CD4-positive, CD25-positive, alpha-beta regulatory T cell (primary cell): ENCODE measurements at regions not wholly inside any gene's neighbourhood (a gene's known extent, or its start where the extent isn't known, plus 50 kb on each side); places are given as distances from the start of the nearest gene placed in this dataset.

Experiments
- ATAC-seq, 2 donors: fragments of 150-1000 bp; cut with Tn5 transposase; one replicate each; pipeline ENCODE4 v1.10.0; 2021; ENCODE audit warnings: low read depth in 2 of 2, moderate number of reproducible peaks in 2 of 2, moderate library complexity in 1 of 2
- DNase-seq, 3 donors: peaks; one replicate each; pipeline versions ENCODE4 v3.0.0 to v3.0.0-alpha.2; 2012 to 2022; ENCODE audit warnings: mixed read lengths in 1 of 3
- H3K27ac ChIP-seq: one replicate; pipeline ENCODE4 v1.7.0; 2013; ENCODE audit warnings: mild to moderate bottlenecking, low read length; ENCODE audit not compliant: insufficient read depth, poor library complexity, severe bottlenecking
- H3K27me3 ChIP-seq: one replicate; pipeline ENCODE4 v1.7.0; 2013; ENCODE audit warnings: low read length; ENCODE audit not compliant: control insufficient read depth, insufficient read depth
- H3K36me3 ChIP-seq: one replicate; pipeline ENCODE4 v1.7.0; 2013; ENCODE audit warnings: mild to moderate bottlenecking, low read length, moderate library complexity; ENCODE audit not compliant: control insufficient read depth, insufficient read depth
- H3K4me1 ChIP-seq: 2 replicates; pipeline ENCODE4 v1.7.0; 2013; ENCODE audit warnings: mild to moderate bottlenecking, low read length; ENCODE audit not compliant: insufficient read depth, control insufficient read depth, poor library complexity, severe bottlenecking
- H3K4me3 ChIP-seq: one replicate; pipeline ENCODE4 v1.7.0; 2013; ENCODE audit warnings: low read depth, mild to moderate bottlenecking, low read length, moderate library complexity
- H3K9me3 ChIP-seq, 2 experiments: 1 replicate in 1 of 2; 2 replicates in 1 of 2; pipeline ENCODE4 v1.7.0; 2013; ENCODE audit warnings: low read length in 2 of 2, mild to moderate bottlenecking in 1 of 2, moderate library complexity in 1 of 2; ENCODE audit not compliant: control insufficient read depth in 2 of 2
- H3K27ac Mint-ChIP-seq, 3 donors: one replicate each; pipeline ENCODE4 v1.8.0; 2020 to 2022; ENCODE audit warnings: mild to moderate bottlenecking in 3 of 3, mixed read lengths in 3 of 3, moderate library complexity in 2 of 3
- H3K27me3 Mint-ChIP-seq: one replicate; pipeline ENCODE4 v1.8.0; 2022; ENCODE audit warnings: mild to moderate bottlenecking, mixed read lengths
- H3K36me3 Mint-ChIP-seq: one replicate; pipeline ENCODE4 v1.8.0; 2020; ENCODE audit warnings: mixed read lengths
- H3K4me1 Mint-ChIP-seq, 4 donors: one replicate each; pipeline ENCODE4 v1.8.0; 2020 to 2022; ENCODE audit warnings: mixed read lengths in 4 of 4, mild to moderate bottlenecking in 1 of 4
- H3K4me3 Mint-ChIP-seq, 4 donors: one replicate each; pipeline ENCODE4 v1.8.0; 2020 to 2022; ENCODE audit warnings: mild to moderate bottlenecking in 4 of 4, mixed read lengths in 4 of 4, moderate library complexity in 3 of 4
- H3K9me3 Mint-ChIP-seq, 7 donors: one replicate each; pipeline ENCODE4 v1.8.0; 2020 to 2022; ENCODE audit warnings: mixed read lengths in 7 of 7, mild to moderate bottlenecking in 3 of 7, moderate library complexity in 2 of 7

GRCh38 chr9:71632776-71633175, 135.5 kb downstream of the CEMIP2 start:
- Mint-ChIP-seq H3K27ac (no peak overlapping the region), H3K4me3 (no peak overlapping the region), H3K4me1 (peaks cover 0 to 4% (median under 1%) of the 10 kb centered on the region in 4 donors), H3K36me3 (no peaks in the 10 kb centered on the region), H3K27me3 (peaks cover 14% of the 10 kb centered on the region), H3K9me3 (no peaks in the 10 kb centered on the region)
- Histone ChIP-seq H3K9me3 (no peaks in the 10 kb centered on the region), H3K36me3 (no peaks in the 10 kb centered on the region), H3K27ac (no peak overlapping the region), H3K4me1 (no peaks in the 10 kb centered on the region), H3K4me3 (no peak overlapping the region), H3K27me3 (peaks cover 2% of the 10 kb centered on the region)
- DNase-seq (no peak), ATAC-seq (no peak)

DNA sequence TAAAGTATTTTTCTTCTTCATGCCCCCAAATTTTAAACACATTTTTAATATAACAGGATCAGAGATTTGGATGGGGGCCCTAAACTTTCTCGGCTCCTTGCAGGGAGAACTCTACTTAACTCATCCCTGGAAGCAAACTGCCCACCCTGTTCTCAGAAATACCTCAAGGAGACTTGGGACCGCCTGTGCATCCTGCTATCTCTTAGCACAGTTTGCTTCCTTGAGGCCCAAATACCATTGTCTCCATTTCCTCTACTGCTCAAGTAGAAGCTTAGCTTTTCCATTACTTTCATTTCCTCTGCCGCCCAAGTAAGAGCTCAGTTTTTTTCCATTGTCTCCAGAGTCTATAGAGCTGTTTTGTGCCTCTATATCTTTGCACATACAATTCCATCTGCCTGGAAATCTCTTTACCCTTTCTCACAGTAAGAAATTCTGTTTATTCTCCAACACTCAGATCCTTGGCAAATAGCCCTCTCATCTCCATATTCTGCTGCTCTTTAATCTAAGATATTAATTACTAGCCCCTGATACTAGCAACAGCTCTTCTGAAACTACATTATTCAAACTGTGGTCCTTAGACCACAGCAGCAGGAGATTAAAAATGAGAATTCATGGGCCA, 137.8 kb downstream of the CEMIP2 start:
- H3K36me3 Mint-ChIP-seq, result no peaks in the 10 kb centered on the region
- peaks cover 11% of the 10 kb centered on the region for H3K27me3 Mint-ChIP-seq
- no peak overlapping the region for H3K4me3 ChIP-seq
- no peak overlapping the region for H3K4me3 Mint-ChIP-seq
- H3K27ac Mint-ChIP-seq, result no peak overlapping the region
- peak in 1 of 3 donors; percentile 14 for DNase-seq
- no peak overlapping the region for H3K27ac ChIP-seq
- H3K4me1 ChIP-seq, result no peaks in the 10 kb centered on the region
- H3K9me3 ChIP-seq, result no peaks in the 10 kb centered on the region
- H3K9me3 Mint-ChIP-seq, result no peaks in the 10 kb centered on the region
- no peaks in the 10 kb centered on the region for H3K36me3 ChIP-seq
- no peak for ATAC-seq
- peaks cover 2% of the 10 kb centered on the region for H3K27me3 ChIP-seq
- H3K4me1 Mint-ChIP-seq, result peaks cover 0 to 2% (median 0%) of the 10 kb centered on the region in 4 donors

DNA sequence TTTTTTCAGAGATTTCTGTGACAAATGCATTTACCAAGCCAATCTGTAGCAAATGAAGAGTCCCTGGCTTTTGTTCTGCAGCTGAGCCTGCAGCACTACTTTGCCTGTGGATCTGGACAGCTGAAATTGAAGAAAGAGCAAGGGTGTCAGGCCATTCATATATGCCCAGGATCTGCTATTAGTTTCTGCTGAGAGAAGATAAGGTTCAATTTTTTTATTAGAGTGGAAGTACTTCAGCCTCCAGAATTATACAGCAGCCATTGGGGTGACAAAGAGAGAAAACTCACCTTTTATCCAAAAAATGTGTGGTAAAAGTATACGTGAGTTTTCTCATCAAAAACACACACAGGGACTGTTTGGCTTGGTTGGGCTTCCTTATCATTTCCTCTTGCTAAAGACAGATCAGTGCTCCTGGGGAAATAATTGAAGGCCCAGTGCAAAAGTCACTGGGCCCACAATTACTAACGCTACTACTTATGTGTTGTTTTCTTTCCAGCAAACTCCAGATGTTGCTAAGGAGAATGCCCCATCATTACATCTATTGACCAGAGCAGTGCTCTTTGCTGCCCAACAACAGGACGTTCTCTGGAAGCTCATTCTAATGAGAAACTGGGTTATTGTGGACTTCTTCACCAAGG, 138.6 kb downstream of the CEMIP2 start:
- Mint-ChIP-seq H3K27me3 (peaks cover 11% of the 10 kb centered on the region), H3K36me3 (no peaks in the 10 kb centered on the region), H3K4me3 (no peak overlapping the region), H3K27ac (no peak overlapping the region), H3K9me3 (no peaks in the 10 kb centered on the region), H3K4me1 (peaks cover 0 to 2% (median 0%) of the 10 kb centered on the region in 4 donors)
- DNase-seq, result no peak
- no peaks in the 10 kb centered on the region for H3K4me1 ChIP-seq
- H3K27ac ChIP-seq, result no peak overlapping the region
- no peak overlapping the region for H3K4me3 ChIP-seq
- H3K36me3 ChIP-seq, result no peaks in the 10 kb centered on the region
- peaks cover 2% of the 10 kb centered on the region for H3K27me3 ChIP-seq
- ATAC-seq, result no peak
- no peaks in the 10 kb centered on the region for H3K9me3 ChIP-seq

DNA sequence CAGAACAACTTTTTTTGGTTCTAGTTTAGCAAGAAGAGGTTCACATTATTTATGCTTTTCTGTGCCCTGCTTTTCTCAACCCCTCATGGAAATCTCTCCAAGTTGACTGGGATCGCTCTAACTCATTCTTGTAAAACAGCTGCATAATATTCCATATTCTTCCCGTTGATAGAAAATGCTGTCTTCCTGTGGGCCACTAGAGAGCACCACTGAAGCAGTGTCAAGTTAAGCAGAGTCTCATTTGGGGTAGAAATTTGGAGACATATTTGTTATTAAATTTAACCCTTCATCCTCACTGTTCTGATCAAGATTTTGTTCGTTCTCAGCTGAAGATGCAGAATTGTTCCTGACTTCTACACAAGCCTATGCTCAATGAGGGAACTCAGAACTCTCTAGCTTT, 140.1 kb downstream of the CEMIP2 start:
- H3K36me3 Mint-ChIP-seq, result no peaks in the 10 kb centered on the region
- peak in 1 of 3 donors; percentile 28 for DNase-seq
- H3K27ac Mint-ChIP-seq, result no peak overlapping the region

DNA sequence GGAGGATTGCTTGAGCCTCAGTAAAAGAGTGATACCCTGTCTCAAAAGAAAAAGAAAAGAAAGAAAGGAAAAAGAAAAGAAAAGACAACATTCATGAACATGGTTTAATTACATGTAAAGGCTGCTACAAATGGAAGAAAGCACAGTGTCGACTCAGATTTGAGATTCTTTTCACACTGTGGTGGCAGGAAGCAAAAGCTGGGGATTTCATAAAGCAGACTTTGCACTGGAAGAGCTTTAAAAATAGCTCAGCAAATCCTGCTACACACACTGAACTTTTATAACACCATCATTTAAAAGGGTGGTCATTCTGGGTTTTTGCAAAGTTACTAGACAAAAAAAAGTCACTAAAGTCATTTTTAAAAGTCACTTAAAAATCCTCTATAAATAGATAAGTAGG, 140.8 kb downstream of the CEMIP2 start:
- Histone ChIP-seq H3K4me1 (no peaks in the 10 kb centered on the region), H3K27ac (no peak overlapping the region), H3K36me3 (no peaks in the 10 kb centered on the region), H3K27me3 (peaks cover 2% of the 10 kb centered on the region), H3K4me3 (no peak overlapping the region), H3K9me3 (no peaks in the 10 kb centered on the region)
- DNase-seq (no peak), ATAC-seq (no peak)
- peaks cover 4% of the 10 kb centered on the region for H3K27me3 Mint-ChIP-seq
- no peak overlapping the region for H3K4me3 Mint-ChIP-seq
- H3K4me1 Mint-ChIP-seq, result peaks cover 0 to 2% (median 0%) of the 10 kb centered on the region in 4 donors
- H3K27ac Mint-ChIP-seq, result no peak overlapping the region
- H3K9me3 Mint-ChIP-seq, result no peaks in the 10 kb centered on the region
- H3K36me3 Mint-ChIP-seq, result no peaks in the 10 kb centered on the region

More for the DNA sequence above, 140.1 kb downstream of the CEMIP2 start:
- no peaks in the 10 kb centered on the region for H3K4me1 ChIP-seq
- Mint-ChIP-seq H3K9me3 (no peaks in the 10 kb centered on the region), H3K4me3 (no peak overlapping the region), H3K4me1 (peaks cover 0 to 2% (median 0%) of the 10 kb centered on the region in 4 donors), H3K27me3 (peaks cover 11% of the 10 kb centered on the region)
- ATAC-seq, result no peak
- H3K27me3 ChIP-seq, result peaks cover 2% of the 10 kb centered on the region
- no peak overlapping the region for H3K4me3 ChIP-seq
- H3K9me3 ChIP-seq, result no peaks in the 10 kb centered on the region
- no peak overlapping the region for H3K27ac ChIP-seq
- H3K36me3 ChIP-seq, result no peaks in the 10 kb centered on the region

DNA sequence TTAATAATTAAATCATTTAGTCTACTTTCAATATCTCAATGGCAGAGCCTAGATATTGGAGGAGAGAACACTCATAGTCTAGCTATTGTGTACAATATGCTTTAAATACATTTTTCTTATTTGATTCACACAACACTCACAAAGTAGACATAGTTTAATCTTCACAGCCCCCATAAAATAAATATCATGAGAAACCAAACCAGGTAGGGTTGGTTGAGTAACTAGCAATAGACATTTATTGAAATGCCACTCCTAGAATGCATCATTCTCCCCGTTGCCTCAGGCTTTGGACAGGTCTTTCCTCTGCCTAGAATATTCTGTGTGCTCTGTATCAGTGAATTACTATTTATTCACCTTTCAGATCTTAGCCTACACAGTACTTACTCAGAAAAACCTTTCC, 141.9 kb downstream of the CEMIP2 start:
- H3K4me3 Mint-ChIP-seq, result no peak overlapping the region
- Histone ChIP-seq H3K4me3 (no peak overlapping the region), H3K4me1 (no peaks in the 10 kb centered on the region), H3K36me3 (no peaks in the 10 kb centered on the region), H3K27me3 (peaks cover under 1% of the 10 kb centered on the region), H3K27ac (no peak overlapping the region), H3K9me3 (no peaks in the 10 kb centered on the region)
- H3K27ac Mint-ChIP-seq, result no peak overlapping the region
- H3K27me3 Mint-ChIP-seq, result no peaks in the 10 kb centered on the region
- DNase-seq (no peak), ATAC-seq (no peak)
- no peaks in the 10 kb centered on the region for H3K36me3 Mint-ChIP-seq
- peaks cover 0 to 2% (median 0%) of the 10 kb centered on the region in 4 donors for H3K4me1 Mint-ChIP-seq
- no peaks in the 10 kb centered on the region for H3K9me3 Mint-ChIP-seq

GRCh38 chr9:71624728-71625127, 143.6 kb downstream of the CEMIP2 start:
- no peaks in the 10 kb centered on the region for H3K9me3 ChIP-seq
- no peaks in the 10 kb centered on the region for H3K36me3 ChIP-seq
- no peak for ATAC-seq
- Mint-ChIP-seq H3K4me3 (no peak overlapping the region), H3K36me3 (no peaks in the 10 kb centered on the region), H3K4me1 (peaks cover 0 to 2% (median 0%) of the 10 kb centered on the region in 4 donors), H3K27ac (no peak overlapping the region), H3K27me3 (peaks cover 6% of the 10 kb centered on the region), H3K9me3 (no peaks in the 10 kb centered on the region)
- no peaks in the 10 kb centered on the region for H3K4me1 ChIP-seq
- DNase-seq, result no peak
- no peaks in the 10 kb centered on the region for H3K27me3 ChIP-seq
- no peak overlapping the region for H3K4me3 ChIP-seq
- H3K27ac ChIP-seq, result no peak overlapping the region

DNA sequence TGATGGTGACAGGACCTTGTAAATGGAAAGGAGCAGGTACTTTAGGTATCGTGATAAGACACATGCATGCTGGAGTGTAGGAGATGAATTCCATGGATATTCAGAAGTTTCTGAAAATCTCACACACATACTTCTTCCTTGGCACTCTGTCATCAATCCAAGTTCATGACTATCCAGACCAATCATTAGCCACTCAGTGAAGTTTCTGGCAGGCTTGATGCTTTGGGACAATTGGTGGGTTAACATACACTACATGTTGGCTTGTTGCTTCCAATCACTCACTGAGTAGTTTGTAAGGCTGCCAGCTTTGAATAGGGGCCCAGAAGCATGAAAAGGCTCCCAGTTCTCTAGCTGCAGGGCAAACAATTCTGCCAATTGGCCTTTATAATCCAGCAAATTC, 147.6 kb downstream of the CEMIP2 start:
- no peak overlapping the region for H3K27ac ChIP-seq
- H3K36me3 Mint-ChIP-seq, result no peaks in the 10 kb centered on the region
- no peaks in the 10 kb centered on the region for H3K36me3 ChIP-seq
- peaks cover 0 to 9% (median 0%) of the 10 kb centered on the region in 7 donors for H3K9me3 Mint-ChIP-seq
- no peak for DNase-seq
- H3K27me3 Mint-ChIP-seq, result peaks cover 22% of the 10 kb centered on the region
- no peaks in the 10 kb centered on the region for H3K9me3 ChIP-seq
- no peak overlapping the region for H3K4me3 ChIP-seq
- H3K4me1 Mint-ChIP-seq, result no peaks in the 10 kb centered on the region
- no peaks in the 10 kb centered on the region for H3K27me3 ChIP-seq
- no peak overlapping the region for H3K27ac Mint-ChIP-seq
- ATAC-seq, result no peak
- no peak overlapping the region for H3K4me3 Mint-ChIP-seq
- H3K4me1 ChIP-seq, result no peaks in the 10 kb centered on the region
